Stimulated activated CD4-positive, alpha-beta T cell treated with anti-CD3 and anti-CD28 coated beads, Interleukin-2, amount 100 ng/mL, for 48 hours (primary cell): ENCODE measurements at regions not wholly inside any gene's neighbourhood (a gene's known extent, or its start where the extent isn't known, plus 50 kb on each side); places are given as distances from the start of the nearest gene placed in this dataset.

Experiments
- DNase-seq, 2 donors: peaks; one replicate each; pipeline ENCODE4 v3.0.0-alpha.2; 2020

DNA sequence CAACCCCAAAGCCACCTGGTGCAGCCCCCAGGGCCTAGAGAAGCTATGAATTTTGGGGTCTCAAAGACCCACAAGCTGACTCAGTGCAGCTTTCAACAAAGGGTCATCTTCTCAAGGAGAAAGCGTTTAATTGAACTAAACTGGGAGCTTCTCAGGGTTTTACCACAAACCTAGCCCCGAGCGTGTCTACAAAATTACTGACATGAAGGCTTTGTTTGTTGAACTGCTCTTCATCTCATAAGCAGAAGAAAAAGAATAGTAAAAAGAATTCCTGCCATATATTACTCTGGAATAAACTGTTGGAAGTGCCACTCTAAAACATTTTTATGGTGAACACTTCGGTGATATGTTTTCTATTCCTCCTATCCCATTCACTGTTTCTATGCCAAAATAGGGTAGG, 50.8 kb upstream of the INCENP start:
- DNase-seq: no peak

DNA sequence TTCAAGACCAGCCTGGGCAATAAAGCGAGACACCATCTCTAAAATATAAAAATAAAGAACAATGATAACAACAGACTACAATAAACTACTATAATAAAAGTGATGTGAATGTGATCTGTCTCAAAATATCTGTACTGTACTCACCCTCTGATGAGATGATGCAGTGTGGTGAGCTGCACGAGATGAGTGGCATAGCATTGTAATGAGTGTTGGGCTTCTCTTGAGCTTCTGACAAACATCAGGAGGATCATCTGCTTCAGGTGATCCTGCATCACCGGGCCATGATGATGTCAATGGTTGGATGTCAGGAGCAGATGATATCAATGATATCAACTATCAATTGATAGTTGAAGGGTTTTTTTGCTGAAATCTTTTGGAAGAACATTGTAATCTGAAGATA, 52.4 kb upstream of the INCENP start:
- no peak for DNase-seq

DNA sequence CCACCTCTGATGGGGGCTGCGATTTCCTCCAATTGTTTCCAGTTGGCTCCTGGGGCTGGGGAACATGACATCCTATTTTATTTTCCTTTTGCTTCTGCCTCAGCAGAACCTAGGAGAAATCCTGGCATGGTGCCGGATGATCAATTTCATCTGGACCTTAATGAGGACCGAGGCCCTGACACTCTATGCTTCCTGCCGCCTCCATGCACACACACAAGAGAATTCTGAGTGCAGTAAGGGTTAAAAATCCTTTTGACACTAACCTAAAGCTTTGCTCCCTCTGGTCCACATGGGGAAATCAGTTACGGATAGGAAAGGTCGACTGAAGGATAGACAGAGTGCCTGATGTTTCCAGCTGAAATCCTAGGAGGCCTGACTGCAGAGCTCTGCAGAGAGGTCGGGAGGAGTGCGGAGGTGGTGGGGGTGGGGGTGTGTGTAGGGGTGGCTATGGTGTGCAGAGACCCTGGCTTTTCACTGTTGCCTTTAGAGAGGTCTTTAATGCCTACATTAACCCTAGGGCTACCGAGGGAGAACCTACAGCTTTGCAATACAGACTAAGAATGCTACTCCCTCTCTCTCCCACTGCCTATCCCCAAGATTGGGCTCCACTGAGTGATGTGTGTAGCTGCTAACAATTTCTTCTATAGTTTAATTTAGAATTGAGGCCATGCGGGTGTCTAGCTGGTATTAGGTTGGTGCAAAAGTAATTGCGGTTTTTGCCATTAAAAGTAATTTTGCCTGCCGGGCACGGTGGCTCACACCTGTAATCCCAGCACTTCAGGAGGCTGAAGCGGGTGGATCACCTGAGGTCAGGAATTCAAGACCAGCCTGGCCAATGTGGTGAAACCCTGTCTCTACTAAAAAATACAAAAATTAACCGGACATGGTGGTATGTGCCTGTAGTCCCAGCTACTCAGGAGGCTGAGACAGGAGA, 53.6 kb upstream of the INCENP start:
- no peak for DNase-seq

GRCh38 chr11:62069374-62069773, 54.4 kb upstream of the INCENP start:
- DNase-seq: no peak

GRCh38 chr11:62068730-62069129, 55.1 kb upstream of the INCENP start:
- no peak for DNase-seq

DNA sequence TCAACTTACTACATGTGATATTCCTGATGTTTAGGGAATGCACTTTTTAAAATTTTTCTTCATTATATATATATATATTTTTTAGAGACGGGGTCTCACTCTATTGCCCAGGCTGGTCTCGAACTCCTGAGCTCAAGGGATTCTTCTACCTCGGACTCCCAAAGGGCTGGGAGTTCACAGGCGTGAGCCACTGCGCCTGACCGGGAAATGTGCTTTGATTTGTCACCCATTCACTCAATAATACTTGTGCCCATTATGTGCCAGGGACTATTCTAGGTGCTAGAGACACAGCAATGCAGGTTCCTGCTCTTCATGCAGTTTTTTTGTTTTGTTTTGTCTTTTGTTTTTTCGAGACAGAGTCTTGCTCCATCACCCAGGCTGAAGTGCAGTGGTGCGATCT, 56.1 kb upstream of the INCENP start:
- no peak for DNase-seq

DNA sequence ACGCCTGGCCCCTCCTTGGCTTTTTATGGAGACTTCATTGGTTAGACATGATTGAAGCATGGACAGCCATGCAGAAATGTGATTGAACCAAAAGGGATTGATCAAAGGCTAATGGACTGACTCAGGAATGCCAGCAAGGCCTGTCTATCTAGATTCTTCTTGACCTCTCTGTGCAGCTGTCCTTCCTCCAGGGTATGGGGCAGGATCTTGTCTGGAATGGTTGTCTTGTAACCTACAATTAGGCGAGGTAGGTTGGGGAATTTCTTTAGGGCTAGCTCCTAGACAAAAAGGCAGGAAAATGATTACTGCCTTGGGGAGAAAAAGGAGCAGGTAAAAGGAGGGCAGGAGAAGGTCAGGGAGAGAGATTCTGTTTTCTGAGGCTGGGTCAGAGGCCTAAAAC, 59.6 kb upstream of the INCENP start:
- no peak for DNase-seq

DNA sequence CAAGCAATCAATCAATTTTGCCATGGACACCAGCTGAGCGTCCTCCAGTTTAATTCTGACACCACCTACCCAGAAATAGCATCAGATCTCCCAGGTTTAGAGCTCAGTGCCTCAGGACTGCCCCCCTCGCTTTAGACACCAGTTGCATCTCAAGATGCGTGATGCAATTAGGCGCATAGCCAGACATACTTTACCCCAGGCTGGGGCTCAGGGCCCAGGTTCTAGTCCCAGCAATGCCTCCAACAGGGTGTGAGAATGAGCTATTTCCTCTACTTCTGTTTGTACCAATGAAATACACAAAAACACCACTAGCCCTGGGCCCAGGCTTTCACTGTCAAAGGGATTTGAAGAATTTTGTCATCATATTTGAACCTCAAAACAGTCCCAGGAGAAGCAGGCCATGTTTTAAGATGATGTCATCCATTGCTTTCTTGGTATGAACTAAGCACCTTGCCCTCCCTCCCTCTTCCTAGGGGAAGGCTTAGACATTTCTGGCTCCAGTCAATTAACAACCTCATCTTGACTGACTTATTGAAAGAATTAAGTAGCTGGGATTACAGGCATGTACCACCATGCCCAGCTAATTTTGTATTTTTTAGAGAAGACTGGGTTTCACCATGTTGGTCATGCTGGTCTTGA, 61.5 kb upstream of the INCENP start:
- no peak for DNase-seq

DNA sequence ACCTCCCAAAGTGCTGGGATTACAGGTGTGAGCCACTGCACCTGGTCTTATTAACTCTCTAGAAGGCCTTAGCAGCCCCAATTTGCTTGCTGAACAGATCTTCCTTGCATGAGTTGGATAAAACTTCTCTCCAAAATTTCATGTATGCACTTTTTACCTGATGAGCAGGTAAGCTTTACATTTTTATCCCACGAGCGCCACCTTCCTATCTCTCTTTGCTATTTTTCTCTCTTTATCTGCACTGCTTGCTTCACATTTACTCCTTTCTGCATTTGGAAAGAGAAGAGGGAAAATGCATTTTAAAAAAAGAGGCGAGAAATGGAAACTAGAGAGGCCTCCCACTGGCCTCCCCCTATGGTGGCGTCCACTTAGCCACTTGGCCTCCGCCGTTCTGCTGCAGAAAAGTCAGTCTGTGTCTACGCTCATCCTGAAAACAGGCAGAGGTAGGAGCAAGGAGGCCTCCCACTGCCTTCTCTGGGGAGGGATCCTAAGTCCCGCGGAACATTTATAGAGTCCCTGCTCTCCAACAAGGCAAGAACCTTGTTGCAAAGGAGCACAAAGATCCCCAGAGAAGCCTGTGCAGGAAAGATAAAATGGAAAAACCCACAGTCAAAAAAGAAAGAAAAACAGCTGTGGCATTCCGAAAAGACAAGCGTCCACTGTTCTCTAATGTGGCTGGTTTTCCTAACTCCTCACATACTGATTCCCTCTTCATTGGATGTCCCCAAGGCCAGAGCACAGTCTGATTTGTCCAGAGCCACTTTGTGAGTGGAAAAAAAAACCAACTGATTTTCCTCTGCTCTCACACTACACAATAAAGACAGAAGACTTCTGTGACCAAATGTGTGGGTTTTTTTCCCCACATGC, 62.2 kb upstream of the INCENP start:
- no peak for DNase-seq

DNA sequence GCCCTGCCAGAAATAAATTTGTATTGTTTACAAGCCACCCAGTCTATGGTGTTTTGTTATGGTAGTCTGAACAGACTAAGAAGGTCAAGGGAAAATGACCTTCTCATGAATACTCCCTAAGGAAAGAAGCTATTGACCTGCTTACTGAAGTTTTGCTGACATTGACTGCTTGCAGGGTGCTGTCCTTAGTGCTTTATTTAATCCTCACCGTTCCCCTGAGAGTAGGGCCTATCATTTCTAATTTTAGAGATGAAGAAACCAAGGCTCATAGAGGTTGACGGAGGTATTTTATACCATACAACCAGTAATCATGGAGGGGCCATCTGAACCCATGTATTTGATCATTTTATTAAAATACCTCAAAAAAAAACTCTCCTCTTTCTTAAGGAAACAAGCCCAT, 66.7 kb upstream of the INCENP start:
- DNase-seq: no peak

GRCh38 chr11:62055970-62056369, 67.8 kb upstream of the INCENP start:
- DNase-seq: no peak

DNA sequence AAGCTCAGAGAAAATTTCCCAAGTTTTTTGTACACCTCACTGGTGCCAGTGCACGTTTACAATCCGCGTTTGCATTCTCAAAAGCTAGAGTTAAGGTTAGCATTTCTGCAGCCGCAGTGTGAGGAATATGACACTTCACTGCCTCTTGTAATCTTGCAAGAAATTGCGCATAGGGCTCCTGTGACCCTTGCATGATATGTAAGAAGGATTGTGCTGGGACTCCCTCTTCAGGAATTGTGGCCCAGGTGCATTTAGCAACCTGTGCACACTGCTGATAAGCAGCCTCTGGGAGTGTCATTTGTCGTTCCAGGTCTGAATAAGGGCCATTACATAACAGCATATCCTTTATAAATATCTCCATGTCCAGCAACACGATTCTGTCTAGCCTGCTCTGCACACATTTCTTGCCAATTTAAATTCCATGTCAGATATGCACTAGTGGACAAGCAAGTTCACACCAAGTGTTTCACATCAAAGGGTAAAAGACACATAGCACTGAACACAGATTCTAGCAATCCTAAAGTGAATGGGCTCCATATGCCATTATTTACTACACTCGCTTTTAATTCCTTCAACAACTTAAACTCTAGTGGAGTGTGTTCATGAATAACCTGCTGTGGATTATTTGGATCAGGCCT, 69.2 kb upstream of the INCENP start:
- no peak for DNase-seq

- no peak for DNase-seq
Measured at GRCh38 chr11:62054081-62054480, 69.7 kb upstream of the INCENP start.

GRCh38 chr11:62050716-62051115, 73.1 kb upstream of the INCENP start:
- DNase-seq: no peak

GRCh38 chr11:62048100-62048499, 75.7 kb upstream of the INCENP start:
- no peak for DNase-seq

- DNase-seq: no peak
Measured at GRCh38 chr11:62046568-62047100, 77.2 kb upstream of the INCENP start.

- no peak for DNase-seq
Measured at GRCh38 chr11:62044639-62045121, 77.2 kb upstream of the FTH1 start.

DNA sequence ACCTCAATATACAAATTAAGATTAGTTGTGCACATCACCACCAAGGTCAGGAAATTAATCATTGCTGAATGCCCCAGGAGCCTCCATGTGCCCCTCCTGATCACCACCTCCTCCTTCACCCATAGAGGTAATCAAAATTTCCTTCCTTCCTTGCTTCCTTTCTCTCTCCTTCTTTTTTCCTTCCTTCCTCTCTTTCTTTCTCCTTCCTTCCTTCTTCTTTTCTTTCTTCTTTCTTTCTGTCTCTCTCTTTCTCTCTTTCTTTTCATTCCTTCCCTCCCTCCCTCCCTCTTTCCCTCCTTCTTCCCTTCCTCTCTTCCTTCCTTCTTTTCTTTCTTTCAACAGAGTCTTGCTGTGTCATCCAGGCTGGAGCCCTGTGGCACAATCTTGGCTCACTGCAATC, 67.9 kb upstream of the FTH1 start:
- no peak for DNase-seq

DNA sequence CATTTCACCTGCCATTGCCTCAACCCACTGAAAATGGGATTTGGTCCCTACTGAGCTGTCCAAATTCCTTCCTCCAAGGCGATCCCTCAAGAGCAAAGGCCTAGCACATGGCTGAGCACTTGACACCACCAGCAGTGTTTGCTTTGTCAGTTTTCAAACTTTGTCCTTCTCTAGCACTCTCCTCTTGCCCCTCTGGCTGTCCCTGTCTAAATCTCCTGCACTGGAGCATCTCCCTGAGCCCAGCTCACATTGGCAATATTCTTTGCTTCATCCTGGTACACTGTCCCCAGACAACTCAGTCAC, 66.6 kb upstream of the FTH1 start:
- no peak for DNase-seq

- DNase-seq: no peak
Measured at GRCh38 chr11:62033191-62034035, 66.0 kb upstream of the FTH1 start.

DNA sequence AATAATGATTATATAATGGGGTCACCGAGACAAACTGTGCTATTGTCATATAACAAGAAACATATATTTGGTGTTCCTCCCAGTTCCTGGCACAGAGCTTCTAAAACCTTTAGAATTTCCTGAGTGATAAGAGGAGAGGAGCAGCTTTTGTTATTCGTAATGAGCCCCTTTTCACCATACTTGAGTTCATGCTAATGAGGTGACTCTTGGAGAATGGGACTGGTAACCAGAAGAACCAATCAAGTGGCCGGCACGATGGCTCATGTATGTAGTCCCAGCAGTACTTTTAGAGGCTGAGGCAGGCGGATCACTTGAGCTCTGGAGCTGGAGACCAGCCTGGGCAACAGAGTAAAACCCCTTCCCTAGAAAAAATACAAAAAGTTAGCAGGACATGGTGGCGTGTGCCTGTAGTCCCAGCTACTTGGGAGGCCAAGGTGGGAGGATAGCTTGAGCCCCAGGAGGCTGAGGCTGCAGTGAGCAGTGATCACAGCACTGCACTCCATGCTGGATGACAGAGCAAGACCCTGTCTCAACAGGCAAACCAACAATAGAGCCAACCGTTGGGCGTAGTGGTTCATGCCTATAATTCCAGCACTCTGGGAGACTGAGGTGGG, 62.7 kb upstream of the FTH1 start:
- DNase-seq: no peak
